C4-2B (cell line): ENCODE measurements at regions not wholly inside any gene's neighbourhood (a gene's known extent, or its start where the extent isn't known, plus 50 kb on each side); places are given as distances from the start of the nearest gene placed in this dataset.

Experiments
- CTCF ChIP-seq: fragments of 450-650 bp; conservative IDR thresholded peaks from 2 replicates; pipeline ENCODE4 v1.5.1; 2017; ENCODE audit warnings: mild to moderate bottlenecking
- ZFX ChIP-seq: fragments of 450-650 bp; IDR thresholded peaks from 2 replicates; pipeline ENCODE4 v1.6.1; 2017

DNA sequence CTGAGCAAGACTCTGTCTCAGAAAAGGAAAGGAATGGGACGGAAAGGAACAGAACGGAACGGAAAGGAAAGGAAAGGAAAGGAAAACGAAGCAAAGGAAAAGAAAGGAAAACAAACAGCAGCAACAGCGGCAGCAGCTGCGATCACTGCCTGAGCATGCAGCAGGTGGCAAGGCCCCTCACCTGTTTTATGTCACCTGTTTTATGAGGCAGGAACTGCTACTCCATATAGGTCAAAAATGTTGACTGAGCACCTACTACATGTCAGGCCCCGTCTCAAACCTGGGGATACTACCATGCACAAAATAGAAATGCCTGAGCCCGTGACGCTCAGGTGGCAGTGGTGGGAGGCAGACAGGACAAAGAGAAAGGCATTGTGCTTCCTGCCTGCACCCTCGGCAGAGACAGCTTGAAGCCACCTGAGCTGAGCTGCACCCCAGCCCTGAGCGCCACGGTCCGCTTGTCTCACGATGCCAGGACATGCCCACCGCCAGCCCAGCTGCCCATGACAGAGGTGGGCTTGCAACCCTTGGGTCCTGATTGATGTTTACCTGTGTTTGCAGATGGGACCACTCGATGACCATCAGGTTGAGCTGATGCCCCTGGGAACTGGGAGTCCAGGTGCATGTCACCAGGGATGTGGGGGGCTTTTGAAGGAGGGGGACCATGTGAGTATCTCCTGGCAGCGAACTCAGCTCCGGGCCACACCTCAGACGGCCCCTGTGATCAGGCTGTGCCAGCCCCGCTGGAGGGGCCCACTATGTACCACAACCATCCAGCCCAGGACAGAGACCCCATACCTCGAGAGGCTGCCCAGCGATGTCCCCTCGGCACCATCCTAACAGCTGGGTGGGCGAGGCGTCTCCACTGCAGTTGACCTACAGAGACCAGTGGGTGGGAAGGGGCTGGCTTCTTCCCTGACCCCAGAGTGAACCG is 77.4 kb downstream of the RMI2 start:
- no peak for TF ChIP-seq CTCF
- no peak for TF ChIP-seq ZFX
